ENCODE measurements at regions not wholly inside any gene's neighbourhood (a gene's known extent, or its start where the extent isn't known, plus 50 kb on each side); places are given as distances from the start of the nearest gene placed in this dataset.

- no peak for TF ChIP-seq CTCF (IDR thresholded peaks at IDR 0.05 in 4 of 5, conservative IDR thresholded peaks at IDR 0.05 in 1 of 5)
- no peak for TF ChIP-seq POLR2A (IDR thresholded peaks at IDR 0.05)
Observed at GRCh38 chr11:41997844-41998401, 538.5 kb upstream of the LRRC4C start.
